Neural cell (in vitro differentiated cells): ENCODE measurements at regions not wholly inside any gene's neighbourhood (a gene's known extent, or its start where the extent isn't known, plus 50 kb on each side); places are given as distances from the start of the nearest gene placed in this dataset.

ENCODE experiments used
- H2AFZ ChIP-seq: fragments of 200-600, 300-800 bp; sonication (generic), shearing (Covaris generic); 2 replicates; pipeline ENCODE4 v1.6.0; 2014; ENCODE audit warnings: low read depth, mild to moderate bottlenecking, antibody characterized with exemption, low read length, moderate library complexity
- H3F3A ChIP-seq: fragments of 200-600 bp; shearing (Covaris generic); 2 replicates; pipeline ENCODE4 v1.6.1; 2016; ENCODE audit warnings: mild to moderate bottlenecking, moderate library complexity, mixed read lengths, antibody characterized with exemption, low read length; ENCODE audit not compliant: insufficient read depth, poor library complexity, severe bottlenecking
- H3K27ac ChIP-seq: fragments of 200-600, 300-800 bp; sonication (generic), shearing (Covaris generic); 2 replicates; pipeline ENCODE4 v1.5.1; 2014; ENCODE audit warnings: mild to moderate bottlenecking, low read length, moderate library complexity
- H3K27me3 ChIP-seq: fragments of 300-800, 200-600 bp; sonication (generic), shearing (Covaris generic); 2 replicates; pipeline ENCODE4 v1.6.0; 2014; ENCODE audit warnings: mild to moderate bottlenecking, low read depth, low read length, moderate library complexity; ENCODE audit not compliant: insufficient read depth
- H3K36me3 ChIP-seq: fragments of 300-800, 200-600 bp; sonication (generic), shearing (Covaris generic); 2 replicates; pipeline ENCODE4 v1.5.1; 2014; ENCODE audit warnings: mild to moderate bottlenecking, antibody characterized with exemption, low read length, moderate library complexity; ENCODE audit not compliant: insufficient read depth
- H3K4me2 ChIP-seq: fragments of 300-800, 200-600 bp; sonication (generic), shearing (Covaris generic); 2 replicates; pipeline ENCODE4 v1.6.0; 2014; ENCODE audit warnings: mild to moderate bottlenecking, low read length
- H3K4me3 ChIP-seq: fragments of 300-800, 200-600 bp; sonication (generic), shearing (Covaris generic); 2 replicates; pipeline ENCODE4 v1.5.1; 2014; ENCODE audit warnings: mild to moderate bottlenecking, low read length, moderate library complexity
- H3K79me2 ChIP-seq: fragments of 200-600 bp; shearing (Covaris generic); replicated peaks from 2 replicates; pipeline ENCODE4 v1.6.0; 2014; ENCODE audit warnings: mild to moderate bottlenecking, low read length, moderate library complexity; ENCODE audit not compliant: insufficient read depth
- H3K9ac ChIP-seq: fragments of 300-800, 200-600 bp; sonication (generic), shearing (Covaris generic); 2 replicates; pipeline ENCODE4 v1.6.1; 2016; ENCODE audit warnings: mild to moderate bottlenecking, low read length, mixed read lengths
- H3K9me2 ChIP-seq: fragments of 200-600 bp; shearing (Covaris generic); 2 replicates; pipeline ENCODE4 v1.6.1; 2016; ENCODE audit warnings: mild to moderate bottlenecking, low read length, mixed read lengths; ENCODE audit not compliant: insufficient read depth
- H3K9me3 ChIP-seq: fragments of 200-600, 300-800 bp; sonication (generic), shearing (Covaris generic); 2 replicates; pipeline ENCODE4 v1.6.1; 2016; ENCODE audit warnings: mild to moderate bottlenecking, mixed run types, low read length, moderate library complexity, mixed read lengths
- H4K20me1 ChIP-seq: fragments of 200-600 bp; shearing (Covaris generic); 2 replicates; pipeline ENCODE4 v1.6.1; 2016; ENCODE audit warnings: mild to moderate bottlenecking, mixed run types; ENCODE audit not compliant: insufficient read depth
- EP300 ChIP-seq: fragments of 450-650 bp; conservative IDR thresholded peaks from 2 replicates; pipeline ENCODE4 v1.6.1; 2014; ENCODE audit warnings: antibody characterized with exemption, mild to moderate bottlenecking, moderate library complexity; ENCODE audit not compliant: poor library complexity, severe bottlenecking
- EZH2 ChIP-seq: fragments of 200-600, 300-800 bp; shearing (Covaris generic), sonication (generic); IDR thresholded peaks from 2 replicates; pipeline ENCODE4 v1.6.1; 2014; ENCODE audit warnings: antibody characterized with exemption, low read length, borderline replicate concordance, mild to moderate bottlenecking; ENCODE audit not compliant: insufficient read depth, poor library complexity, severe bottlenecking
- MXI1 ChIP-seq: fragments of 450-650 bp; conservative IDR thresholded peaks from 2 replicates; pipeline ENCODE4 v1.6.1; 2014; ENCODE audit warnings: antibody characterized with exemption, mild to moderate bottlenecking; ENCODE audit not compliant: poor library complexity, severe bottlenecking
- POLR2AphosphoS5 ChIP-seq: IDR thresholded peaks from 2 replicates; pipeline ENCODE4 v1.6.1; 2012
- RAD21 ChIP-seq: fragments of 450-650 bp; conservative IDR thresholded peaks from 2 replicates; pipeline ENCODE4 v1.6.1; 2014; ENCODE audit warnings: antibody characterized with exemption, mild to moderate bottlenecking, moderate library complexity
- SMC3 ChIP-seq: fragments of 450-650 bp; conservative IDR thresholded peaks from 2 replicates; pipeline ENCODE4 v1.6.1; 2014; ENCODE audit warnings: antibody characterized with exemption, mild to moderate bottlenecking, moderate library complexity; ENCODE audit not compliant: poor library complexity
- TAF1 ChIP-seq: IDR thresholded peaks from 2 replicates; pipeline ENCODE4 v1.6.1; 2012; ENCODE audit warnings: low read depth
- TF ChIP-seq, protein P1 (sequence below): fragments of 450-650 bp; IDR thresholded peaks from 2 replicates; pipeline ENCODE4 v1.5.1; 2014; ENCODE audit warnings: antibody characterized with exemption, mild to moderate bottlenecking, moderate library complexity; ENCODE audit not compliant: poor library complexity, severe bottlenecking
- TF ChIP-seq, protein P2 (sequence below): IDR thresholded peaks from 2 replicates; pipeline ENCODE4 v1.6.1; 2012; ENCODE audit warnings: borderline replicate concordance

DNA sequence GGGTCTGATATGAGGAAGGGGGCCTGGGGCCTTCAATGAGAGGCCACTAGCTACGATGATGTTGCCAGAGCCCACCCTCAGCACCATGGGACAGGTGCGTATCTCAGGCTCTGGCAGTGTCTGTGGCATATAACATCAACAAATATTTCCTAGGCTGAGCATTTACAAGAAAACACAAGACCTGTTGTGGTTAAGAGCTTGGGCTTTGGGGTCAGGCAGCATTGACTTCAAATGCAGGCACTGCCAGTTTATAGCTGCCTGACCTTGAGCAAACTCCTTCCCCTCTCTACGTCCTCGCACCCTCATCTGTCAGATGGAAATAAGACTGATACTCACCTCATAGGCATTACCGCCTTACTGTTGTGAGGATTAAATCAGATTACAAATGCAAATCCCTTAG lies 156.0 kb downstream of the KATNAL1 start:
- TF ChIP-seq EP300 (no peak), POLR2AphosphoS5 (no peak), SMC3 (no peak), RAD21 (no peak), TAF1 (no peak), EZH2 (no peak), MXI1 (no peak)
- TF ChIP-seq, protein P1, sequence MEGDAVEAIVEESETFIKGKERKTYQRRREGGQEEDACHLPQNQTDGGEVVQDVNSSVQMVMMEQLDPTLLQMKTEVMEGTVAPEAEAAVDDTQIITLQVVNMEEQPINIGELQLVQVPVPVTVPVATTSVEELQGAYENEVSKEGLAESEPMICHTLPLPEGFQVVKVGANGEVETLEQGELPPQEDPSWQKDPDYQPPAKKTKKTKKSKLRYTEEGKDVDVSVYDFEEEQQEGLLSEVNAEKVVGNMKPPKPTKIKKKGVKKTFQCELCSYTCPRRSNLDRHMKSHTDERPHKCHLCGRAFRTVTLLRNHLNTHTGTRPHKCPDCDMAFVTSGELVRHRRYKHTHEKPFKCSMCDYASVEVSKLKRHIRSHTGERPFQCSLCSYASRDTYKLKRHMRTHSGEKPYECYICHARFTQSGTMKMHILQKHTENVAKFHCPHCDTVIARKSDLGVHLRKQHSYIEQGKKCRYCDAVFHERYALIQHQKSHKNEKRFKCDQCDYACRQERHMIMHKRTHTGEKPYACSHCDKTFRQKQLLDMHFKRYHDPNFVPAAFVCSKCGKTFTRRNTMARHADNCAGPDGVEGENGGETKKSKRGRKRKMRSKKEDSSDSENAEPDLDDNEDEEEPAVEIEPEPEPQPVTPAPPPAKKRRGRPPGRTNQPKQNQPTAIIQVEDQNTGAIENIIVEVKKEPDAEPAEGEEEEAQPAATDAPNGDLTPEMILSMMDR: no peak
- TF ChIP-seq, protein P2, sequence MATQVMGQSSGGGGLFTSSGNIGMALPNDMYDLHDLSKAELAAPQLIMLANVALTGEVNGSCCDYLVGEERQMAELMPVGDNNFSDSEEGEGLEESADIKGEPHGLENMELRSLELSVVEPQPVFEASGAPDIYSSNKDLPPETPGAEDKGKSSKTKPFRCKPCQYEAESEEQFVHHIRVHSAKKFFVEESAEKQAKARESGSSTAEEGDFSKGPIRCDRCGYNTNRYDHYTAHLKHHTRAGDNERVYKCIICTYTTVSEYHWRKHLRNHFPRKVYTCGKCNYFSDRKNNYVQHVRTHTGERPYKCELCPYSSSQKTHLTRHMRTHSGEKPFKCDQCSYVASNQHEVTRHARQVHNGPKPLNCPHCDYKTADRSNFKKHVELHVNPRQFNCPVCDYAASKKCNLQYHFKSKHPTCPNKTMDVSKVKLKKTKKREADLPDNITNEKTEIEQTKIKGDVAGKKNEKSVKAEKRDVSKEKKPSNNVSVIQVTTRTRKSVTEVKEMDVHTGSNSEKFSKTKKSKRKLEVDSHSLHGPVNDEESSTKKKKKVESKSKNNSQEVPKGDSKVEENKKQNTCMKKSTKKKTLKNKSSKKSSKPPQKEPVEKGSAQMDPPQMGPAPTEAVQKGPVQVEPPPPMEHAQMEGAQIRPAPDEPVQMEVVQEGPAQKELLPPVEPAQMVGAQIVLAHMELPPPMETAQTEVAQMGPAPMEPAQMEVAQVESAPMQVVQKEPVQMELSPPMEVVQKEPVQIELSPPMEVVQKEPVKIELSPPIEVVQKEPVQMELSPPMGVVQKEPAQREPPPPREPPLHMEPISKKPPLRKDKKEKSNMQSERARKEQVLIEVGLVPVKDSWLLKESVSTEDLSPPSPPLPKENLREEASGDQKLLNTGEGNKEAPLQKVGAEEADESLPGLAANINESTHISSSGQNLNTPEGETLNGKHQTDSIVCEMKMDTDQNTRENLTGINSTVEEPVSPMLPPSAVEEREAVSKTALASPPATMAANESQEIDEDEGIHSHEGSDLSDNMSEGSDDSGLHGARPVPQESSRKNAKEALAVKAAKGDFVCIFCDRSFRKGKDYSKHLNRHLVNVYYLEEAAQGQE: no peak
- Histone ChIP-seq H3K27ac (no peak overlapping the region), H3K9me2 (no peaks in the 10 kb centered on the region), H4K20me1 (no peaks in the 10 kb centered on the region), H3K27me3 (no peaks in the 10 kb centered on the region), H3K36me3 (no peaks in the 10 kb centered on the region), H3K9ac (no peak overlapping the region), H3F3A (no peaks in the 10 kb centered on the region), H3K4me2 (no peak overlapping the region), H3K9me3 (no peaks in the 10 kb centered on the region), H3K79me2 (no peaks in the 10 kb centered on the region), H2AFZ (no peak overlapping the region), H3K4me3 (no peak overlapping the region)

DNA sequence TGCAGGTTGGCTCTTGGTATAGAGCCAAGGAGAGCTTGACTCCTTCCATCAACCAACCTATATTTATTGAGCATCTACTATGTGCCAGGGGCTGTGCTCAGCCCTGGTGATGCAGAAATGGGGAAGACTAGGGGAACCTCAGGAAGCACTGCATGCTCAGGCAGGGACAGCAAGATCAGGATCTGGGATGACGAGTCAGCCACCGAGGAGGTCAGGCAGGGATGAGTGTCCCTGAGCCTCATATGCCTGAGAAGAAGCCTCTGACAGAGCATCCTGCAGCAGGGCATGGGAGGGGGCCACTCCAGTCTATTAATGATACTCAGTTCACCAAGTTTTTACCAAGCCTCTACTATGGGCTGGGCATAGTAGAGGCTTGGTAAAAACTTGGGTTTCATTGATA lies 158.1 kb downstream of the KATNAL1 start:
- Histone ChIP-seq H3K4me3 (no peak overlapping the region), H3K27ac (no peak overlapping the region), H3K9me2 (no peaks in the 10 kb centered on the region), H3F3A (no peaks in the 10 kb centered on the region), H2AFZ (no peak overlapping the region), H3K4me2 (no peak overlapping the region), H3K36me3 (no peaks in the 10 kb centered on the region), H3K9ac (no peak overlapping the region), H3K79me2 (no peaks in the 10 kb centered on the region), H3K27me3 (no peaks in the 10 kb centered on the region), H3K9me3 (no peaks in the 10 kb centered on the region), H4K20me1 (no peaks in the 10 kb centered on the region)
- TF ChIP-seq SMC3: no peak
- TF ChIP-seq, protein P1: no peak
- no peak for TF ChIP-seq EZH2
- TF ChIP-seq EP300: no peak
- no peak for TF ChIP-seq RAD21
